Stimulated activated CD4-positive, alpha-beta T cell treated with anti-CD3 and anti-CD28 coated beads, TNF-alpha, amount 100 ng/mL, for 1 hour (primary cell): ENCODE measurements at regions not wholly inside any gene's neighbourhood (a gene's known extent, or its start where the extent isn't known, plus 50 kb on each side); places are given as distances from the start of the nearest gene placed in this dataset.

Experiments used
- DNase-seq, 3 donors: peaks; one replicate each; pipeline ENCODE4 v3.0.0-alpha.2; 2020; ENCODE audit warnings: low read depth in 3 of 3, low spot score in 1 of 3

DNA sequence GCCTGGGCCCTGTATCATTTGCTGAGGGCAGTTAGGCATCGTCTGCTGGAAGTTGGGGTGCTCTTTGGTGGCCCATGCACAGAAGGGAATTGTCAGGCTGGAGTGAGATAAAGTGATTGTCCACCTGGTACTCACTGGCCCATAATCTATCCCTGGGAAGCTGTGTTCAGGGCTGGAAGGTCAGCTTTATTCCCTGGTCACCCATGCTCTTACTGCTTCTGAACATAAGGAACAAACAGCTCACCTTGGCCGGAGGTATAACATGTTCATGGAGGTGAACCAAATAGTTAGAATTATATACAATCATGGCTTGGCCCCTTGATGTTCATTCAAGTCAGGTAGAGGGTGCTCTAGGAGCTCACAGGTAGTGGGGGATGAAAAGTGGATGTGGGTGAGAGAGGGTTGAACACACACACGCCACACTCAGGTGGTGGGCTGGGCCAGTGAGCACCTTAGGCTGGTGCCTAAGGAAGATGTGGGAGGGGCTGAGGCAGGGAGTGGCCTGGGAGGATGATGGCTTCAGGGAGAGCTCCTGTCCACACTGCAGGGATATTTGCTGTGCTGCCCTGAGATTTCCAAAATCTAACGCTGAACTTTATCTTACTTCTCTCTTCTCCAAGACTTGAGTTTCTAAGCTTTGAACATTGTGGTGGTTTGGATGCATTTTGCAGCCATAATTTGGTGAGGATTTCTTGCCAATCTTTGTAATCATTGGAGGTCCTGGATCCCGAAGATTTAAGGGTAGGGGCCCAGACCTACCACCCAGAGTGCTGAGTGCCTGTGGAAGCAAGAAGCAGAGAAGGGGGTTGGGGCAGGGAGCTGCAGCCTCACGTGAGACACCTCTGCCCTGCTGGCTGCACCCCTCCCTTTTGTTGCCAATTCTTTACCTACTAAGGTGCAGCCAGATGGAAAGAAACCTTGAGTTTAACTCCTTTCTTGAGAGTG lies 420.6 kb downstream of the ZNF536 start:
- DNase-seq, result no peak

DNA sequence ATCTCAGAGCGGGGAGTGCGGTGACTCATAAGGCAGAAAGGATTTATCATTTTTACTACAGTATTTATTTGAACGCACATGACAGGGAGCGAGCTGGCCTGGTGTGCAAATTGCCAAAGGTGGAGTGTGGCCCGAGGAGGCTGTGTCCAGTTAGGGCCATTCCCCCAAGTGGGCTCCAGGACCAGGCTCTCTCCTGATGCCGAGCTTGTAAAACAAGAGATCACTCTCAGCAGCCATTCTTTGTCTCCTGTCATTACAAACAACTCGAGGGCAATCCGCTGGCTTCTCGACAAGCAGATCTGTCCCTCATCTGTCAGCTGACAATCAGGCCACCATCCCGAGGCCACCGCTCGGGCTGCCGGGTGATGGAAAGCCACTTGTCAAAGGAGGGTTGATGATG lies 418.9 kb downstream of the ZNF536 start:
- no peak for DNase-seq

DNA sequence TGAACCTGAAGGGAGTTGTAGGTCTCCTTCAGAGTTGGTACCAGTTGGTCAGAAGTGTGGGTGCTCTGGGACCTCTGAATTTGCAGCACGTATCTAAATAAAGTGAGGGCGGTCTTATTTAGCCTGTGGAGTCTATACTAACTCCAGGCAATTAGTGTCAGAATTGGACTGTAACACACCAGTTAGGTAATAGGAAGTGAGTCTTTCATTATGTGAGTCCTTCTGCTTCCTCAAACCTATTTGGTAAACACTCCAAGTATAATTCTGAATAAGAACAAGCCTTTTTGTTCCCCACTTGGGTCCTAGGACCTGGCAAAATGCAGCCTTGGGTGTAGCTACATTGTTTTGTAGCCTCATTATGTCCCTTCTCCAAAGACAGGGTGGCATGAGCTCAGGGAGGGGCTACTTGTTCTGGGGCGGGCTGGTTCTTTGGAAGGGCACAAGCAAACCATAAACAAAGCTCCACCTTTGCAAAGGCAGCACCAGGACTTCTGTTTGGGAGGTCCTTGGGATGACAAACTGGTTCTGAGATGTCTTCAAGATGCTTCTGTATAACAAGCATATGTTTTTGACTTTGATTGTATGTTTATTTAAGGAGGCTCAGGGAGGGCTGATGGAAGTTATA lies 418.0 kb downstream of the ZNF536 start:
- no peak for DNase-seq

DNA sequence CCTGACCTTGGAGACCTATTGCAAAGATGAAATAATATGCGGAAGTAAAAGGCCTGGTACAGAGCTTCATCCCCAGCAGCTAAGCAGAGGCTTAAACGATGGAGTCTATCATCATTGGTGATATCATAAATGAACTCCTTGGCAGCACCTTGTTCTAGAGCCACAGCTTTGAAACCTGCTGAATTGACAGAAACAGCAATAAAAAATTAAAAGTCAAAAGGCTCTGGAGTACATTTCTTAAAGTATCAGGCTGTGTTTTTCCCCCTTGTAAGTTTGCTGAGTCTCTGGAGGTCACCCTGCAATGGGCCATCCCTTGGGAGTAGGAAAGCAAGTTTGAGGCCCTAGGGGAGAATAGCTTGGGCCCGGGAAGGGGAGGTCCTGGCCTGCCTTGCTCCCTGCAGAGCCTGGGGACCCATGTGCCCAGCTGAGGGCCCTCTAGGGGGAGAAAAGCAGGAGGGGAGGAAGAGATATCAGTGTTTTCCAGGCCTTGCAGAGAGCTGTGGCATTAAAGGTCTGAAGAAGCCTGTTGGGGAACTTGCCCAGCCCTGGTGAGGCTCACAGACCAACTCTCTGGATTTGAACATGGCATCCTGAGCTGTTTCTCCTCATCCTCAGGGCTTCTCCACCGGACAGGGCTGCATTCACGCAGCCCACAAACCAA lies 416.1 kb downstream of the ZNF536 start:
- no peak for DNase-seq

DNA sequence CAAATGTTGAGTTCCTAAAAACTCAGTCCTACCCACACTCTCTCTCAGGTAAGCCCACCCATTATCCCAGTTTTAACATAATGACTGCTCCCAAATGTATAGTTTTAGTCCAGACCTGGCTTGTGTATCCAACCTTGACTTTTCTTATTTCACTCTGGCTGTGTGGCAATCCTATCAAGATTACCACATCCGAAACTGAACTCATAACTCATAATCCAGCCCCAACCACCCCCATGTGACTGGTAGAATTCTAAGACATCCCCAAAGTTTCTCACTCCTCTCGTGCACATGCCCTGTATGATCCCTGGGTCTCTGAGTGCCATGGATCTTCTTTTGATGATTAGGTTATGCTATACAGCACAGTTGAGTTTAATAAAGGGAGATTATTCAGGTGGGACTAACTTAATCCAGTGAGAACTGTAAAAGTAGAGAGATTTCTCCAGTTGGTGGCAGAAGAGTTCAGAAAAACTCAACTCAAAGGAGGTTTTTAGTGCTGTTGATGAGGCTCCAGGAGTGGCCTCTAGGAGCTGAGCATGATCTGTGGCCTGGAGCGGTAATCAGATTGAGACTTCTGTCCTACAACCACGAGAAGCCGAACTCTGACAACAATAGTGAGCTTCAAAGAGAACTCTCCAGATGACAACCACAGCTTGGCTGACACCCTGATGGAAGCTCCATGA lies 413.4 kb downstream of the ZNF536 start:
- DNase-seq, result no peak

DNA sequence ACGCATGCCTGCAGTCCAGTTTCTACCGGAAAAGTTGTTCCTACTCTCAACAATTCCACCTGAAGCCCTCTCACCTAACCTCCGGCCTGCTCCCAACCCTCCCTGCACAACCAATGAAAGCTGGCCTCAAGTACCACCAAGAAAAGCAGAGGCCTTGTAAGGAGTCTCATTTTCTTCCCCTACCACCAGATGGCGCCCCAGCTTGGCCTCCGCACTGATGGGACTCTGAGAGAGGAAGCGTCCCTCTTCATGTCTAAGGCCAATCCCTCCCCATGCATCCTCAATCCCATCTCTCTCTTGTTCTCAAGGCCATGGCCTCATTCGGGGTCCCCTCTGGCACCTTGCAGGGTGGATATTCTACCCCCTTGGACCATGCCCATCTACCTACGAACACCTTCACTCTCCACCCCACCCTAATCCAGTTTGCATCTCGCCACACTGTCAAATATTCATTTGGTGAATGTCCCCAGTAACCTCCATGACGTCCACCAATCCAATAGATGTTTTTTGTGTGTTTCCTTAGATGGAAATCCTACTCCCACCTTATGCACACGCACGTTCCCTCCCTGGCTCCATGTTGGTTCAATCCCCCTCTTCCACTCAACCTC lies 412.8 kb downstream of the ZNF536 start:
- peak; percentile 11 to 55 (median 11) for DNase-seq

DNA sequence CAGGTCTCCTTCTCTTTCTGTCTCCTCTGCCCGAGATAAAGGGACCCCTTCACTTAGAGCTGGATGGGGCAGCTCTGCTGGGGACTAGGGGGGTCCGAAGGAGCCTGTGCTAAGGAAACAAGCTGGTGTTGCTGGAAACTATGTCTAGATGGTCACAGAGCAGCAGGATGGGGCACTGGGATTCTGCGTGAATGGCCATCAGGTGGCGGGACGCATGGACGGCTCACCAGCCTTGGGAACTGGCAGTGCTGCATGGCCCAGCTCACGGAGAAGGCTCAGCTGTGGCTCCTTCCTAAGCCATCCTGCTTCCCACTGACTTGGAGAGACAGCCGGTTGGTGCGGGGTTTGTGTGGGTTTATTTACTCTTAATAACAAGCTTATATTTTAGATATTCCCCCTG lies 411.8 kb downstream of the ZNF536 start:
- DNase-seq, result no peak

DNA sequence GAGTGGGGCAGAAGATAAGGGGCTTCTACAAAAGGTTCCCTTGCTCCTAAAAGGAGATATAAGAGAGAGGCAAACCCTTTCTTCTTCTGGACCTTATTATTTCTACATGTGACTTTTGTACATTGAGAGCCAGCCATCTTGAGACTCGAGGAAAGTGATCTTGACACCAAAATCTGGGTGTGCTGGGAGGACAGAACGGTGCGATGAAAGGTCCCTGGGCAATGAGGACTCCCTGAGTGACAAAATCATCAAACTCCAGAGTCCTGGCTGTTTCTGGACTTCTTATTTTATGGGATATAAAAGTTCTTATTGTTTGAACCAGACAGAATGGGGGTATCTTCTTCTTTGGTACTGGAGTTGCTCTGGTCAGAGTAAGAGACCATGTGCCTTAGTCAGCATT lies 411.0 kb downstream of the ZNF536 start:
- DNase-seq, result no peak

DNA sequence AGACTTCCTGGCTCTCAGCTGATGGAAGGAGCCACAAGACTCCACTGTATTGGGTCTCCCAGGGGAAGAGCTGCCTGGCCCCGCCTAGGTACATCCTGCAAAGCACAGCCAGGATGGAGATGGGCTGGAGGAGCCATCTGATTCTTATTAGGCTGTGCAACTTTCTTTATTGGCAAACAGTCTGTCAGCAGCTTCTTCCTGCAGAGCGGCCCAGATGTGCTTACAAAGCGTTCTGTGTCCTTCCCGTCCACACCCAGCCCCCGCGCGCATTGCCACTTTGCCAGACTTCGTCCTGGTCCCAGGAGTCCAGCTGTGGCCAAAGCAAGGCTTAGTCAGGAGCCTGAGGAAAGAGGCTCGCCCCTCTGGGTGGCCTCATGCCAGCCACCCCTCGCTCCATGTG lies 409.3 kb downstream of the ZNF536 start:
- no peak for DNase-seq

DNA sequence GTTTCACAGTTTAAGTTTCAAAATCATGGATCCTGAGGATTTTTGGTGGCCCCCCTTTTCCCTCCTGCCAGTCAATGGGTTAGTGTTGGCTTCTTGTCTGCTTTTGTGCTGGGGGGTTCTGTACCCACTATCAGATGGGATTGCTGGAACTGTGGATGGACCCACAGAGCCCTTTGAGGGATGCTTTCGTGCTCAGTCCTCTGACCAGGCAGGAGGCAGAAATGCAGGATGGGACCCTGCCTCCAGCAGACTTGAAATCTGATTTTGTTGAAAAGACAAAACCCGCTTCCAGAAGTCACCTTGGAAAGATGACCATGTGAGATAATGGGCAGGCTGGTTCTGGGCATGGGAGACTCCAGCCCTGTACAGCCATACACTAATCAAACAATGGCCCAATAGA lies 408.9 kb downstream of the ZNF536 start:
- DNase-seq, result no peak

DNA sequence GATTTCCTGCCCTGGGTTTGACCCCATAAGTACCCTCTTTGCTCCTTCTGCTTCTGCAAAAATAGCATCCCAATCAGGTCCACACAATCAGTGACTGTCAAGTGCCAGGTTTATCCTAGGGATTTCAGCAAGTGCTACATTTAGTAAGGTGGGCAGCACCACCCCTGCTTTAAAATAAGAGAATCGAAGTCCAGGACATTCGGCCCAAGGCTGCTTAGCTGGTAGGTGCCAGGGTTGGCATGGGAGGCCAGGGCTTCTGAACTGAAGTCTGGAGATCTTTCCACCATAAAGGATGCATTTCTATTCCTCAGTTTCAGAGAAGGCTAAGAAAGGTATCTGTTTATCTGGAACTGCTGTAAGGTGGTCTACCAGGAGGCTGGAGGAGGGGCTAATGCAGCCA lies 408.3 kb downstream of the ZNF536 start:
- DNase-seq, result no peak

DNA sequence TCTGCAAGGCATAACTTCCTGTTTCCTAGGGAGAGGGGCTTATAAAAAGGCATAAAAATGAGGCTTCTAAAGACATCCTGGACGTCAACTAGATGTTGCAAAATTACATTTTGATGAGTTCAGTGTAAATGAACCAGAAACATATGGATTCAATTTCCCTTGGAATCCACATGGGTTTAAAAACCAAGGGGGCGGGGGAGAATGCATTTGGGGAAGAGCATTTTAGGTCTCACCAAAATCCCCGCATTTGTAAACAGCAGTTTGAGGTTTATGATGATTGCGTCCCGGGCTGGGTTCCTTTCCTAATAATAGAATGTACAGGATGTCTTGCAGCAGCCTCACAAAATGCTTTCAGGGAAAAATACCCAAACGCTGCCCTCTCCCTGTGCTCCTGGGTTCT lies 407.8 kb downstream of the ZNF536 start:
- no peak for DNase-seq

DNA sequence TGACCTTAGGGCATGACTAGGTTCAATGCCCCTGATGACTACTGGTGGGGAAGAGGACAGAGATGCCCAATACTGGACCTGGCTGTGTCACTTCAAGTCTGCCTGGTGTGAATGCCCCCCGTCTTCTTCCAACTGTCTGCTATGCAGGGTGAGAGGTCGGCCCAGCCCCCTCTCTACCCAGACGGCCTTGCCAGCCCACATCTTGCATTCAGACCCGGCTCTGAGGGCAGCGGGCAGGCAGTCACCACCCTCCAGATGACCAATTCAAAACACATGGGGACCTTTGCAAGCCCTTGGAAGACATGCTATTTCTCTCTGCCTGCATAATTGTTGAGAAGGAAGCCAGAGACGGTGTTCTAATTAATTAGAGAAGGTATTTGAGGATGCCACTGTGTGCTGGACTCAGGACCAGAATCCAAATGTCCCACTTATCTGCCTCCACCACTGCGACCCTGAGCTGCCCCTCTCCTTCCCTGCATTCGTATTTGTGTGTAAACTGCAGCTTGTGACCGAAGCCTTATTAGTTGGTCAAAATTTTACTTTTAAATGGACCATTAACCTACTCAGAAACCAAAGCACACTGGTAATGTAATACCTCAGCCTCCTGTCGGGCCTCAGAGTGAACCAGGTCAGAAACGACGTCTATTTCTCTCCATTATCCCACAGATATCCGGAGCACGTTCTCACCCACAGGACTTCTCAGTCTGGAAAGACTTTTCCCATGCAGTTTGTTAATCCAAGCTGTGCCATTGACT lies 407.0 kb downstream of the ZNF536 start:
- DNase-seq, result no peak

DNA sequence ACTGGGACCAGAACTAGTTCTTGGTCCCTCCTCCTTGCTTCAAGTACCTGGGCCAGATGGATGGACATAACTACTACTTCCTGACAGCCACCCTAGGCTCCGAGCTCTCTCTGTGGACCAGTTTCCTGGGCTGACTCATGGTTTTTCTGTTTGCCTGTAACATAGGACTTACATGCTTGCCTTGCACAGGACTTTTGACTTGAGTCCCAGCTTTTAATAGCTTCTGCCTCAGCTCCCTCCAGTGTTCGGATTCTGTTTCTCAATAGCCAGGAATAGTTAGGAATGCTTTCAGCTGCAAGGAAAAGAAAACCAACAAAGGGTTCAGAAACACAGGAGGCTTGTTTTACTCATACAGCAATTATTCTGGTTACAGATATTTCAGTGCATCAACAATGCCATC lies 405.9 kb downstream of the ZNF536 start:
- DNase-seq, result no peak

DNA sequence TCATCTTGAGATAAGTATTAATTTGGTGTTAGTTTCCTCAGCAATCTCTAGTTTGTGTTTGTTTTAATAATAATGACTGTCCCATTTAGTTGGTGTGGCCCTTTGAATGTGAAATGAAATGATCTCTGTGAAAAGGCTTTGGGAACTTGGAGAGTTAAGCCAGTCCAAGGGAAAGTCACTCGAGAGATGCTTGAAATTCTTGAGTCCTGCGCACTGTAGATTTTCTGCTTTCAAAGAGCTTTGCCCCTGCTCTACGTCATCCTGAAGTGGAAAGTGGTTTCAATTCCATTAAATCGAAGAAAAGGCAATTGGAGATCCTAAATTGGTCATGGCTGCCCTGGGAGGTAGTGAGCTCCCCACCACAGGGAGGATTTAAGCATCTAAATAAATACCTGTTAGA lies 403.8 kb downstream of the ZNF536 start:
- DNase-seq, result no peak

DNA sequence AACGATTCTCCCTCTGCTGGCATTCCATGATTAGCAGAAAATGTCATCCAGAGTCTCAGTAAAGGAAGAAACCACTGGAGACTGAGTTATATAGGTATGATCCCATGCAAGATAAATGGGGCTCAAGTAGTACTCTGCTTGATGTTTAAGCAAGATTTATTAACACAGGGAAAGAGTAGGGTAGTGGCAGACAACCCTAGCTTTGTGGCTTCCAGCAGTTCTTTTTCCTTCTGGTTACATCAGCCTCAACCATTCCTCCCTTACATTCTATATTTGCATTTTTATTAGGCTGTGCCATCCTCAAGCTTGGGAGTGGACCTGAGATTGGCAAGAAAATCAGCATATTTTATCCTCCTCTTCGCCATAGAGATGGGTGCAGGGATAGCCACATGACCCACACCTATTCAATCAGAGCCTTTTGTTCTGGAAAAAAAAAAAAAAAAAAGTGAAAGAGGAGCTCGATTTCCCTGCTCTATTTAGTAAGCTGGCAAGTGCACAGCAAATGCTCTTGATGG lies 402.1 kb downstream of the ZNF536 start:
- DNase-seq, result no peak

DNA sequence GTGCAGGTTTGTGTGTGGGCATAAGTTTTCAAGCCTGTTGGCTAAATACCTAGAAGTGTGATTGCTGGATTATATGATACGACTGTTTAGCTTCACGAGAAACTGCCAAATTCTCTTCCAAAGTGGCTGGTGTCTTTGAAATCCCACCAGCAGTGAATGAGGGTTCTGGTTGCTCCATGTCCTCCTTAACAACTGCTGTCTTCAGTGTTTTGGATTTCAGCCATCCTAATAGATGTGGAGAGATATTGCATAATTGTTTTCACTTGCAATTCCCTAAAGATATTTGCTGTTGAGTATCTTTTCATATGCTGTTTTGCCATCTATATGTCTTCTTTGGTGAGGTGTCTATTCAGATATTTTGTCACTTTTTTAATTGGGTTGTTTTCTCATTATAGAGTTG lies 390.5 kb downstream of the ZNF536 start:
- DNase-seq, result no peak

DNA sequence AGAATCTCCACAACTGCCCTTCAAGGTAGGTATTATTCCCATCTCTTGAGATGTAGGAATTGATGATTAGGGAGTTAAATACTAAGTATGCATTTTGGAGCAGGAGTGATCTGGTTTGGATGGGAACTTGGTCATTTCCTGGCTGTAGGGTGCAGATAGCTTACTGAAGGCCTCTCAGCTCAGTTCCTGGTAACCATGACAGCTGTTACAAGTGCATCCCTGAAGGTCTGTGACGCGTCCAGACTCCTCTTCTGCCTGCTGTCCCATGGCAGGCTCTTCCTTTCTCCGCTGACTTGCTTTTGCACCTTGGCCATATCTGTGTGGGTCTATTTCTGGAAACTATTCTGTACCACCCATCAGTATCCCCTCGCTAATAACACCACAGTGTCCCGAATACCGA lies 387.8 kb downstream of the ZNF536 start:
- no peak for DNase-seq

DNA sequence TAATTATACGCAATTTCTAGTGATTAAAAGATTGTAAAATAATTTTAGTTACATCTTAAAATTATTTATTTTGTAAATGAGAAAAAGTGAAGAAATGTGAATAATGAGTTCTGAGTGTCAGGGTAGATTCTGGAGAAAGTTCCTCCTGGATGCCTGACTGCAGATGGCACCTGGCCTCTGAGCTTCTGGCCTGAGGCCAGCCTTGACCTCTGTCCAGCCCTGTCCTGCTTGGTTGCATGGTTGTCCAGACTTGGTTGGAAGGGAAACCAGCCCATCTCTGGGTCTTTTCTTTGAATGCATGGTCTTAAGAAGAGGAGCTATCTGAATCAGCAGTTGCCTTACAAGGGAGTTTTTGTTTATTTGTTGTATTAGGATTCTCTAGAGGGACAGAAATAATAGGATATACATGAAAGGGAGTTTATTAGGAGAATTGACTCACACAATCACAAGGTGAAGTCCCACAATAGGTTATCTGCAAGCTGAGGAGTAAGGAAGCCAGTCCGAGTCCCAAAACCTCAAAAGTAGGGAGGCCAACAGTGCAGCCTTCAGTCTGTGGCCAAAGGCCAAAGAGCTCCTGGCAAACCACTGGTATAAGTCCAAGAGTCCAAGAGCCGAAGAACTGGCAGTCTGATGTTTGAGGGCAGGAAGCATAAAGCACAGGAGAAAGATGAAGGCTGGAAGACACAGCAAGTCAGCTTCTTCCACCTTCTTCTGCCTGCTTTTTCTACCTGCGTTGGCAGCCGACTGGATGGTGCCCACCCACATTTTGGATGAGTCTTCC lies 385.8 kb downstream of the ZNF536 start:
- DNase-seq, result no peak
